Muscle of leg (tissue), 3 donors: ENCODE measurements at regions not wholly inside any gene's neighbourhood (a gene's known extent, or its start where the extent isn't known, plus 50 kb on each side); places are given as distances from the start of the nearest gene placed in this dataset.
"Not testable (repeated sequence)": the region's sequence is repeated elsewhere in the genome, so short reads cannot be mapped to it uniquely, and the experiment has no call there.

ENCODE experiments used
- DNase-seq: peaks from one replicate; pipeline ENCODE4 v3.0.0; 2013
- H3K27ac ChIP-seq: one replicate; pipeline ENCODE4 v1.5.1; 2013; ENCODE audit warnings: mild to moderate bottlenecking, low read length, control low read depth
- H3K27me3 ChIP-seq: one replicate; pipeline ENCODE4 v1.6.1; 2013; ENCODE audit warnings: low read length; ENCODE audit not compliant: control insufficient read depth, insufficient read depth
- H3K36me3 ChIP-seq: one replicate; pipeline ENCODE4 v1.6.1; 2013; ENCODE audit warnings: low read length; ENCODE audit not compliant: control insufficient read depth, insufficient read depth
- H3K4me1 ChIP-seq: one replicate; pipeline ENCODE4 v1.6.1; 2013; ENCODE audit warnings: low read length; ENCODE audit not compliant: control insufficient read depth, insufficient read depth
- H3K4me3 ChIP-seq: one replicate; pipeline ENCODE4 v1.5.1; 2013; ENCODE audit warnings: low read length, control low read depth
- H3K9me3 ChIP-seq: replicated peaks from 2 replicates; pipeline ENCODE4 v1.6.1; 2013; ENCODE audit warnings: low read depth, low read length; ENCODE audit not compliant: control insufficient read depth
- WGBS: methylation state at CpG from one replicate; pipeline ENCODE4 v1.1.5; 2013; ENCODE audit warnings: missing lambda C conversion rate; ENCODE audit not compliant: insufficient coverage; 5-methylcytosine and 5-hydroxymethylcytosine counted together

DNA sequence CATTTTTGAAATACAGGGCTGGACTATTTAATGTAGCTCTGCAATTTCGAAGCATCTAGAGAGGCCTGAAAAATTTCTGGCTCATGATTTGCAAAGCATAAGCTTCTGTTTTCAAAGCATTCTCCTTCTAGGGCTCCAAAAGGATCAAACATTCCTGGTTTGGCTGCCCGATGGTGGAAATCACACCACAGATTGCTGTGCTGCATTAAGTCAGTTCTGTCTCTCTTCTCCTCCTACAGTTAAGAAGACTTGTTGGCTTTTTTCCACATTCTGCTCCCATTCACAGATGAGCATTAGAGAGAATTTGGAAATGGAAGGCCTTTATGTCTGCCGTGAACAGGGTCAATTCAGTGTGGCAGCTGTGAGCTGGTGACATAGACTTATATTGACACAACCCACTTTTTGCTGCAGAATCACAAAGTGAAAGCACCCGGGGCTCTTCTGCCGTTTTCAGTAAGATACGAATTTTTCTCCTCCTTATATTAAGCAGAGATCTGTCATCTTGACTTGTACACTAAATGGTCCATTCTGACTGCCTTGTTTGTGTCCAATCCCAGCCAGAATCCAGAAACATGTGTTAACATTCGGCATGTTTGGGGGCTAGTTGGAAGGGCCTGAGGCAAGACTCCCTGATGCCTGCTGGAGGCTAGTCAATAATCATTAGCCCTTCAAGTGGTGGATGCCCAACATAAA lies 330.8 kb upstream of the DEFB112 start:
- WGBS = 76% methylated on average over 4 of the region's 7 CpGs
- Histone ChIP-seq H3K4me1 (no peaks in the 10 kb centered on the region), H3K36me3 (no peaks in the 10 kb centered on the region), H3K4me3 (no peak overlapping the region), H3K9me3 (no peaks in the 10 kb centered on the region), H3K27me3 (no peaks in the 10 kb centered on the region), H3K27ac (no peak overlapping the region)
- peak; percentile 33 for DNase-seq

DNA sequence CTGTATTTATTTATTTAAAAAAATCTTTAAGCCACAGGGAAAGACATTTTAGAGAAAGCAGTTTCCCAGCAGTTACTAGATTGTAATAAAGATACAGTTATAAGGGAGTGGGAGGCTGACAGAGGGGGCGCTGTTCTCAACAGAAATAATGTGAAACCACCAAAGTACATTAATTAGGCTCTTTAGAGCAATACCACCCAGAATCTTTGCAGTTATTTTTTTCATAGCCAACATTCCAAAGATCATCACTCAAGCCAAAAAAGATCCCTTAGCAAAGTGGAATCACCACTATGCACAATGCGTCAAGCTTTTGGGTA lies 331.3 kb upstream of the DEFB112 start:
- no peaks in the 10 kb centered on the region for H3K9me3 ChIP-seq
- no peak for DNase-seq
- no peaks in the 10 kb centered on the region for H3K4me1 ChIP-seq
- H3K27me3 ChIP-seq = no peaks in the 10 kb centered on the region
- WGBS = no CpG with 5 or more reads among the region's 2 CpGs
- H3K27ac ChIP-seq = no peak overlapping the region
- H3K4me3 ChIP-seq = no peak overlapping the region
- H3K36me3 ChIP-seq = no peaks in the 10 kb centered on the region

DNA sequence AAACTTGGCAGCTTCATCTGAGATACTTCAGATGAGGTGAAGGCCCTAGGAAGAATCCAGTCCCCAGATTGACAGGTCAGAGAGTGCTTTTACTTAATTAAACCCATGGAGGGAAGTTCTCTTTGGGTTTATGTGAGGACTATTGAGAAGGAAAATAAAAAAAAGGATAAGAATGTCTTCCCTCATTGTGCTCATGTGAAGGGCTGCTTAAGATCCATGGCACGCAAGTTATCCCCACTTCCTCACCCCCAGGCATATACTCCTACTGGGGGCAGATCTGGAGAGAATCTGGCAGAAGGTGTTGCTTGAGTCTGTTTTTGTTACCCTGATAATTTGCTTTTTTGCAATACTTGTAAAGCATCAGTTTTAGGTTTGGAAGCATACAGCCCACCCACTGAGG lies 322.9 kb upstream of the TFAP2D start:
- DNase-seq = no peak
- WGBS = no CpG with 5 or more reads among the region's 1 CpG
- H3K27me3 ChIP-seq = no peaks in the 10 kb centered on the region
- H3K4me1 ChIP-seq = no peaks in the 10 kb centered on the region
- H3K27ac ChIP-seq = no peak overlapping the region
- H3K4me3 ChIP-seq = no peak overlapping the region
- no peaks in the 10 kb centered on the region for H3K9me3 ChIP-seq
- no peaks in the 10 kb centered on the region for H3K36me3 ChIP-seq

DNA sequence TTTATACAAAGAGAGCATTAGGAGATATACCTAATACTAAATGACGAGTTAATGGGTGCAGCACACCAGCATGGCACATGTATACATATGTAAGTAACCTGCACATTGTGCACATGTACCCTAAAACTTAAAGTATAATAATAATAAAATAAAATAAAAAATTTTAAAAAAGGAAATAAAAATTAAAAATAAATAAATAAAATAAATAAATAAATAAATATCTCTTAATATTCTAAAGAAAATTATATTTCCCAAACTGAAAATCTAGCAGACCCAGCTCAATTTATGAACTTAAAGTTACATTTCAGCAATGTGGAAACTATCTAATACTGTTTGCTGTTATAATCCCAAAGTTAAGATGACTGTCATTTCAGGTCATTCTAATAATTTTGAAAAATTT lies 319.2 kb upstream of the TFAP2D start:
- WGBS = no CpG with 5 or more reads among the region's 1 CpG
- H3K27ac ChIP-seq, H3K27me3 ChIP-seq, DNase-seq, H3K36me3 ChIP-seq, H3K4me1 ChIP-seq, H3K4me3 ChIP-seq, H3K9me3 ChIP-seq: not testable (repeated sequence)

DNA sequence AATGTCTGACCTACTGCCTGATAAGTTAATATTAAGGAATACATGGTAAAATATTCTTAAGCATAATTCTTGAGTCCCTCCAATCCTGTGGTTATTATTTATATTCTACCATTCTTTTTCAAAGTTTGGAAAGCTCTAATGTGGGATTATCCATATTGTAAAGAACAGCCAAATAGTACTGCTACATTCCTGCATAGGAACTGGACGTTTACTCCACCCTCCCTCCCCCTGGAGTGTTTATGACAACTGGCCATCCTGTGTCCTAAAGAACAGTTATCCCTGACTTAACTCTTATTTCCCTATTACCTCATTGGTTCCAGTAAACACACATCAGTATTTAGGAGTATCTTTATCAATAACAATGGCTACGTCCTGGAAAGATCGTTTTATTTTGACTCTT lies 308.7 kb upstream of the TFAP2D start:
- Histone ChIP-seq H3K27me3 (no peaks in the 10 kb centered on the region), H3K36me3 (no peaks in the 10 kb centered on the region), H3K4me3 (no peak overlapping the region), H3K27ac (no peak overlapping the region), H3K9me3 (no peaks in the 10 kb centered on the region), H3K4me1 (no peaks in the 10 kb centered on the region)
- no peak for DNase-seq
- no CpG with 5 or more reads among the region's 3 CpGs for WGBS

DNA sequence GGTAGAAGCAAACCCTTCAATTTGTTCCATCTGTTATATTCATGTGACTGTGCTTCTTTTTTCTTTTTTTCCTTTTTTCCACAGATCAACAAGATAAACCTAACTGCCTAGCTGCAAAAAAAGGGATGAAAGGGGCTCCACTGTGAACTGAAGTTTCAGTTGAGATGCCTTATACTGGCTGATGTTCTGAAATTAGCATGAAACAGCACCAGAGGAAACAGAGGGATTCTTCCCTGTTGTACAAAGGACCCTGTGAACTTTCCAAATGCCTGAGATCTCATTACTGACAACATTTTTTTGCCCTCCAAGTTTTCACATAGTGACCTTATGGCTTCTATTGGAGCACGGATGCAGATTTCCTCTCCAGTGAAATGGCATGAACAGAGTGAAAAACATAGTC lies 302.7 kb upstream of the TFAP2D start:
- no peaks in the 10 kb centered on the region for H3K9me3 ChIP-seq
- no peaks in the 10 kb centered on the region for H3K27me3 ChIP-seq
- 25% methylated on average over 1 of the region's 1 CpG for WGBS
- H3K4me3 ChIP-seq = no peak overlapping the region
- no peak overlapping the region for H3K27ac ChIP-seq
- no peaks in the 10 kb centered on the region for H3K4me1 ChIP-seq
- no peak for DNase-seq
- no peaks in the 10 kb centered on the region for H3K36me3 ChIP-seq

DNA sequence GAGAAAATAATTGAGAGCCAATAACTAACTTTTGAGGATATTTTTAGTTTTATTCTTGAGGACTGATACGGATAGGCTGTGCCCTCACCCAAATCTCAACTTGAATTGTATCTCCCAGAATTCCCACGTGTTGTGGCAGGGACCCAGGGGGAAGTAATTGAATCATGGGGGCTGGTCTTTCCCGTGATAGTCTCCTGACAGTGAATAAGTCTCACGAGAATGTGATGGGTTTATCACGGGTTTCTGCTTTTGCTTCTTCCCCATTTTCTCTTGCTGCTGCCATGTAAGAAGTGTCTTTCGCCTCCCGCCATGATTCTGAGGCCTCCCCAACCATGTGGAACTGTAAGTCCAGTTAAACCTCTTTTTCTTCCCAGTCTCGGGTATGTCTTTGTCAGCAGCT lies 292.3 kb upstream of the TFAP2D start:
- 82% methylated on average over 5 of the region's 8 CpGs for WGBS
- DNase-seq, H3K27ac ChIP-seq, H3K4me1 ChIP-seq, H3K36me3 ChIP-seq, H3K9me3 ChIP-seq, H3K27me3 ChIP-seq, H3K4me3 ChIP-seq: not testable (repeated sequence)

DNA sequence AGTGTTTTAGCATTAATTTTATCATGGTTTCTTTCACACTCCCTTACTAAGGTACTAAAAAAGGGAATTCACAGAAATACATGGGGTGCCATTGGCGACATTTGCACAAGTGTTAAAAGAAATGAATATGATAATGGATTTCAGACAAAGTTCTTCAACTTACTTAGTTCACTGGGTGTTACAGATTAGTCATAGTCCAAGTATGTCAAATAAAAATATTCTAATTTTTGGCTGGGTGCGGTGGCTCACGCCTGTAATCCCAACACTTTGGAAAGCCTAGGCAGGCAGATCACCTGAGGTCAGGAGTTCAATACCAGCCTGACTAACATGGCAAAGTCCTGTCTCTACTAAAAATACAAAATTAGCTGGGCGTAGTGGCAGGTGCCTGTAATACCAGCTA lies 286.1 kb upstream of the TFAP2D start:
- Histone ChIP-seq H3K27me3 (no peaks in the 10 kb centered on the region), H3K36me3 (no peaks in the 10 kb centered on the region), H3K4me3 (no peak overlapping the region), H3K27ac (no peak overlapping the region), H3K9me3 (no peaks in the 10 kb centered on the region), H3K4me1 (no peaks in the 10 kb centered on the region)
- WGBS = 100% methylated on average over 1 of the region's 4 CpGs
- no peak for DNase-seq

DNA sequence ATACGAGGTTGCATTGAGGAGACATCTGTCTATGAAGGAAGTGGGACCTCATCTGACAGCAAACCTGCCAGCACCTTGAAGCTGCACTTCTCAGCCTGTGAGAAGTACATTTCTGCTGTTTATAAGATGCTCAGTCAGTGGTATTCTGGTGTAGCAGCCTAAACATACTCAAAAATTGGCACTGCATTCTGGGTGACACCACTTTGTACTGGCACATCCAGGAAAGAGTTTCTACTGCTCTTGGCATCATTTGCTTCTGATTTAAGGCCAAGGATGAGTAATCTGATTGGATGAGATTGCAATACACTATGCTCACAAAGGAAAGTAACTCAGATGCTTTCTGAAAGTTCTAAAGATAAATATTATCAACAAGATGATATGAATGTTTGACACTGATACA lies 275.4 kb upstream of the TFAP2D start:
- Histone ChIP-seq H3K4me3 (no peak overlapping the region), H3K27ac (no peak overlapping the region), H3K9me3 (no peaks in the 10 kb centered on the region), H3K36me3 (no peaks in the 10 kb centered on the region), H3K27me3 (no peaks in the 10 kb centered on the region), H3K4me1 (no peaks in the 10 kb centered on the region)
- 83% methylated on average over 1 of the region's 1 CpG for WGBS
- DNase-seq = no peak

DNA sequence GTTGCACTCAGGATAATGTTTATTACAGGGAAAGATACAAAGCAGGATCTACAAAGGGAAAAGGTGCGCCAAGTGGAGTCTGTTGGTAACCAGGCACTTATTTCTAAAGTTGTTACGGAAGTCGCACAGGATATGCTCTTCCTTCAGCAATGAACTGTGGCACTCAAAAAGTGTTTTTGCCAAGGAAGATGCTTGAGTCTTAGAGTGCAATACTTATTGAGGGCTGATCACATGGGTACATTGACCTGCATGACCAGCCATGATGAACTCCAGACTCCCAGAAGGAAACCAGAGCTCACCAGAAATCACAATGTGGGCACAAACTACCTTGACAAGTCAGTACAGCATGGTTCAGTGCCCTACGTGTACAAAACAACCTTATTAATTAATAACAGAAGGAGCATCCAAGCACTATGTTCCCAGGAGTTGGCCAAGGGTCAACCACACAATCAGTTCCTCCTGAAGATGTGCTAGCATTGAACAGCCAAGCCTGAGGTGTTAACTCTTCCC lies 270.7 kb upstream of the TFAP2D start:
- Histone ChIP-seq H3K9me3 (no peaks in the 10 kb centered on the region), H3K4me3 (no peak overlapping the region), H3K4me1 (no peaks in the 10 kb centered on the region), H3K27me3 (no peaks in the 10 kb centered on the region), H3K27ac (no peak overlapping the region), H3K36me3 (no peaks in the 10 kb centered on the region)
- no peak for DNase-seq
- WGBS = 89% methylated on average over 4 of the region's 4 CpGs

DNA sequence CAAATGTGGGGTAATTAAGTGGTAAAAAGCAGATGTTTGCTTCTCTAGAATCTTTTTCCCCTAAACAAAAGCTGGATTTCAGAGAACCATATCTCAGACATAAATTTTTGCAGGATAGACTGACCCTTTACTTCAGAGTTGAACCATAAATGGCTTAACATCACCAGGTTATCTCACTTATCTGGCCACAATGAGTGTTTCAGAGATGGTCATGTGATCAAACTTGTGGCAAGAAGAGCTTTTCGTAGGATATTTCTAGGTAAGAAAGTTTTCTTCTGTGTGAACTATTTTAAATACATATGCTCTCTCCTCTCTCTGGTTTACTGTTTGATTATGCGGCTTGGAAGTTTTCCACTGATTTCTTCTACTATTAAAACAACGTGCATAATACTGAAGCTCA lies 270.2 kb upstream of the TFAP2D start:
- Histone ChIP-seq H3K27ac (no peak overlapping the region), H3K36me3 (no peaks in the 10 kb centered on the region), H3K9me3 (no peaks in the 10 kb centered on the region), H3K4me1 (no peaks in the 10 kb centered on the region), H3K27me3 (no peaks in the 10 kb centered on the region), H3K4me3 (no peak overlapping the region)
- no CpG with 5 or more reads among the region's 3 CpGs for WGBS
- no peak for DNase-seq
